ENCODE measurements at regions not wholly inside any gene's neighbourhood (a gene's known extent, or its start where the extent isn't known, plus 50 kb on each side); places are given as distances from the start of the nearest gene placed in this dataset.
A peak's percentile ranks its signal among the peaks of the same experiment; 100 is the strongest.

- H4K20me1 ChIP-seq (ENCODE audit: control insufficient read depth, extremely low read depth, insufficient read depth, low read length): no peaks in the 10 kb centered on the region
- no peak overlapping the region for H3K27ac ChIP-seq (ENCODE audit: control insufficient read depth, insufficient read depth, low read length)
- H3K79me2 ChIP-seq (ENCODE audit: control insufficient read depth, insufficient read depth, low read length): no peaks in the 10 kb centered on the region
- peaks cover 10% of the 10 kb centered on the region for H3K4me1 ChIP-seq (ENCODE audit: control insufficient read depth, extremely low read depth, insufficient read depth, low read length)
- no peak overlapping the region for H3K9ac ChIP-seq (ENCODE audit: control insufficient read depth, extremely low read depth, insufficient read depth, low read length)
- no peak overlapping the region for H3K4me3 ChIP-seq (ENCODE audit: control insufficient read depth in 2 of 3, extremely low read depth in 1 of 3, insufficient read depth in 2 of 3, low read depth in 1 of 3, low read length in 3 of 3)
- FAIRE-seq: no peak
- H2AFZ ChIP-seq (ENCODE audit: control insufficient read depth, low read length): peak overlapping the region; percentile 19
- peak overlapping the region; percentile 37 for H3K4me2 ChIP-seq (ENCODE audit: control insufficient read depth, extremely low read depth, insufficient read depth, low read depth, low read length)
- H3K9me1 ChIP-seq (ENCODE audit: control insufficient read depth, extremely low read depth, insufficient read depth, low read length): no peaks in the 10 kb centered on the region
- H3K36me3 ChIP-seq (ENCODE audit: control insufficient read depth in 2 of 2, extremely low read depth in 1 of 2, insufficient read depth in 2 of 2, low read length in 2 of 2): no peaks in the 10 kb centered on the region
- H3K27me3 ChIP-seq (ENCODE audit: control insufficient read depth, extremely low read depth, insufficient read depth, low read length): no peaks in the 10 kb centered on the region
- H3K9me3 ChIP-seq (ENCODE audit: control insufficient read depth, low read depth, low read length): peaks cover 3% of the 10 kb centered on the region
- DNase-seq (ENCODE audit: low read depth, low spot score): no peak
- TF ChIP-seq EZH2 (IDR thresholded peaks at IDR 0.05; ENCODE audit: low read length) (no peak), CTCF (optimal IDR thresholded peaks at IDR 0.05 in 1 of 3, IDR thresholded peaks at IDR 0.05 in 1 of 3, conservative IDR thresholded peaks at IDR 0.05 in 1 of 3; ENCODE audit: extremely low read depth in 1 of 3, insufficient read depth in 2 of 3, low read length in 3 of 3) (no peak)
- dilution Hi-C loops (cut with MboI; ENCODE audit: extremely low pct_ligation_motif_present, low sequenced_read_pairs): no loop called here
These were observed 206.4 kb upstream of the ARL4C start for GRCh38 chr2:234703258-234703657.

GRCh38 chr2:234702731-234703225, 205.9 kb upstream of the ARL4C start:
- Histone ChIP-seq H3K9me3 (ENCODE audit: control insufficient read depth, low read depth, low read length) (peaks cover 5% of the 10 kb centered on the region), H3K4me2 (ENCODE audit: control insufficient read depth, extremely low read depth, insufficient read depth, low read depth, low read length) (peak overlapping the region; percentile 37), H3K9me1 (ENCODE audit: control insufficient read depth, extremely low read depth, insufficient read depth, low read length) (no peaks in the 10 kb centered on the region), H4K20me1 (ENCODE audit: control insufficient read depth, extremely low read depth, insufficient read depth, low read length) (no peaks in the 10 kb centered on the region), H3K9ac (ENCODE audit: control insufficient read depth, extremely low read depth, insufficient read depth, low read length) (no peak overlapping the region), H3K4me1 (ENCODE audit: control insufficient read depth, extremely low read depth, insufficient read depth, low read length) (peaks cover 10% of the 10 kb centered on the region), H2AFZ (ENCODE audit: control insufficient read depth, low read length) (peak overlapping the region; percentile 19), H3K27me3 (ENCODE audit: control insufficient read depth, extremely low read depth, insufficient read depth, low read length) (no peaks in the 10 kb centered on the region), H3K4me3 (ENCODE audit: control insufficient read depth in 2 of 3, extremely low read depth in 1 of 3, insufficient read depth in 2 of 3, low read depth in 1 of 3, low read length in 3 of 3) (no peak overlapping the region), H3K27ac (ENCODE audit: control insufficient read depth, insufficient read depth, low read length) (no peak overlapping the region), H3K79me2 (ENCODE audit: control insufficient read depth, insufficient read depth, low read length) (no peaks in the 10 kb centered on the region), H3K36me3 (ENCODE audit: control insufficient read depth in 2 of 2, extremely low read depth in 1 of 2, insufficient read depth in 2 of 2, low read length in 2 of 2) (no peaks in the 10 kb centered on the region)
- dilution Hi-C loops (cut with MboI; ENCODE audit: extremely low pct_ligation_motif_present, low sequenced_read_pairs): no loop called here
- DNase-seq (ENCODE audit: low read depth, low spot score): peak; percentile 60
- TF ChIP-seq EZH2 (IDR thresholded peaks at IDR 0.05; ENCODE audit: low read length) (no peak), CTCF (optimal IDR thresholded peaks at IDR 0.05 in 1 of 3, IDR thresholded peaks at IDR 0.05 in 1 of 3, conservative IDR thresholded peaks at IDR 0.05 in 1 of 3; ENCODE audit: extremely low read depth in 1 of 3, insufficient read depth in 2 of 3, low read length in 3 of 3) (no peak)
- FAIRE-seq: peak; percentile 86

Measured in keratinocyte (primary cell).